ENCODE measurements at regions not wholly inside any gene's neighbourhood (a gene's known extent, or its start where the extent isn't known, plus 50 kb on each side); places are given as distances from the start of the nearest gene placed in this dataset.

GRCh38 chr4:179836179-179837075 lies 2394.2 kb upstream of the AGA start:
- TF ChIP-seq MAX (IDR thresholded peaks at IDR 0.05) (no peak), EZH2 (IDR thresholded peaks at IDR 0.05) (no peak), YY1 (IDR thresholded peaks at IDR 0.05; ENCODE audit: extremely low read depth, insufficient replicate concordance, low read depth, low read length) (no peak), RAD21 (IDR thresholded peaks at IDR 0.05; ENCODE audit: low read depth) (no peak), POLR2AphosphoS5 (IDR thresholded peaks at IDR 0.05; ENCODE audit: low read depth, low read length) (no peak), ZFX (IDR thresholded peaks at IDR 0.05) (no peak), SP1 (IDR thresholded peaks at IDR 0.05; ENCODE audit: low read depth) (no peak), REST (IDR thresholded peaks at IDR 0.05; ENCODE audit: low read depth) (no peak)
- TF ChIP-seq, protein P1, sequence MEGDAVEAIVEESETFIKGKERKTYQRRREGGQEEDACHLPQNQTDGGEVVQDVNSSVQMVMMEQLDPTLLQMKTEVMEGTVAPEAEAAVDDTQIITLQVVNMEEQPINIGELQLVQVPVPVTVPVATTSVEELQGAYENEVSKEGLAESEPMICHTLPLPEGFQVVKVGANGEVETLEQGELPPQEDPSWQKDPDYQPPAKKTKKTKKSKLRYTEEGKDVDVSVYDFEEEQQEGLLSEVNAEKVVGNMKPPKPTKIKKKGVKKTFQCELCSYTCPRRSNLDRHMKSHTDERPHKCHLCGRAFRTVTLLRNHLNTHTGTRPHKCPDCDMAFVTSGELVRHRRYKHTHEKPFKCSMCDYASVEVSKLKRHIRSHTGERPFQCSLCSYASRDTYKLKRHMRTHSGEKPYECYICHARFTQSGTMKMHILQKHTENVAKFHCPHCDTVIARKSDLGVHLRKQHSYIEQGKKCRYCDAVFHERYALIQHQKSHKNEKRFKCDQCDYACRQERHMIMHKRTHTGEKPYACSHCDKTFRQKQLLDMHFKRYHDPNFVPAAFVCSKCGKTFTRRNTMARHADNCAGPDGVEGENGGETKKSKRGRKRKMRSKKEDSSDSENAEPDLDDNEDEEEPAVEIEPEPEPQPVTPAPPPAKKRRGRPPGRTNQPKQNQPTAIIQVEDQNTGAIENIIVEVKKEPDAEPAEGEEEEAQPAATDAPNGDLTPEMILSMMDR (IDR thresholded peaks at IDR 0.05 in 2 of 3, conservative IDR thresholded peaks at IDR 0.05 in 1 of 3; ENCODE audit: borderline replicate concordance in 1 of 3, insufficient read depth in 1 of 3, low read depth in 2 of 3, low read length in 2 of 3), result no peak

Data from HCT116 (cell line).